NT2/D1 (cell line): ENCODE measurements at regions not wholly inside any gene's neighbourhood (a gene's known extent, or its start where the extent isn't known, plus 50 kb on each side); places are given as distances from the start of the nearest gene placed in this dataset.
A peak's percentile ranks its signal among the peaks of the same experiment; 100 is the strongest.

ENCODE experiments used
- DNase-seq: peaks from one replicate; pipeline ENCODE4 v3.0.0-alpha.2; 2011; ENCODE audit warnings: low read depth, low spot score
- H3K27me3 ChIP-seq: 2 replicates; pipeline ENCODE4 v1.6.0; 2011; ENCODE audit warnings: mild to moderate bottlenecking; ENCODE audit not compliant: insufficient read length, insufficient read depth
- H3K36me3 ChIP-seq: 2 replicates; pipeline ENCODE4 v1.6.1; 2011; ENCODE audit warnings: mild to moderate bottlenecking, low read length, mixed read lengths; ENCODE audit not compliant: insufficient read depth, insufficient read length
- H3K4me1 ChIP-seq: 2 replicates; pipeline ENCODE4 v1.5.1; 2011; ENCODE audit not compliant: insufficient read depth, insufficient read length
- H3K4me3 ChIP-seq: 2 replicates; pipeline ENCODE4 v1.5.1; 2011; ENCODE audit warnings: low read depth; ENCODE audit not compliant: insufficient read length
- H3K9ac ChIP-seq: 2 replicates; pipeline ENCODE4 v1.6.0; 2011; ENCODE audit warnings: low read depth; ENCODE audit not compliant: insufficient read length
- H3K9me3 ChIP-seq: 2 replicates; pipeline ENCODE4 v1.5.1; 2011; ENCODE audit warnings: mild to moderate bottlenecking, low read length; ENCODE audit not compliant: insufficient read depth
- SUZ12 ChIP-seq: IDR thresholded peaks from 2 replicates; pipeline ENCODE4 v1.6.1; 2011; ENCODE audit not compliant: insufficient read length, insufficient read depth; ENCODE audit errors: extremely low read depth
- YY1 ChIP-seq: IDR thresholded peaks from 2 replicates; pipeline ENCODE4 v1.6.1; 2011; ENCODE audit not compliant: insufficient read length, insufficient read depth
- ZNF274 ChIP-seq: IDR thresholded peaks from 2 replicates; pipeline ENCODE4 v1.6.1; 2011; ENCODE audit warnings: mild to moderate bottlenecking, low read depth, low read length

- Histone ChIP-seq H3K36me3 (no peaks in the 10 kb centered on the region), H3K4me1 (no peaks in the 10 kb centered on the region), H3K4me3 (no peak overlapping the region), H3K27me3 (no peaks in the 10 kb centered on the region), H3K9me3 (no peaks in the 10 kb centered on the region; the same call in 1 of the 2 replicates), H3K9ac (no peak overlapping the region)
- no peak for TF ChIP-seq YY1
- no peak for TF ChIP-seq SUZ12
- no peak for TF ChIP-seq ZNF274
- DNase-seq, result no peak
These were observed 212.5 kb downstream of the BMP7 start for GRCh38 chr20:57053793-57054552.

- Histone ChIP-seq H3K36me3 (no peaks in the 10 kb centered on the region), H3K9me3 (no peaks in the 10 kb centered on the region; the same call in 1 of the 2 replicates), H3K4me3 (no peak overlapping the region), H3K27me3 (no peaks in the 10 kb centered on the region), H3K4me1 (no peaks in the 10 kb centered on the region), H3K9ac (no peak overlapping the region)
- DNase-seq, result no peak
- TF ChIP-seq ZNF274, result no peak
- TF ChIP-seq YY1, result no peak
These were observed 211.1 kb downstream of the BMP7 start for GRCh38 chr20:57055345-57055744.

DNA sequence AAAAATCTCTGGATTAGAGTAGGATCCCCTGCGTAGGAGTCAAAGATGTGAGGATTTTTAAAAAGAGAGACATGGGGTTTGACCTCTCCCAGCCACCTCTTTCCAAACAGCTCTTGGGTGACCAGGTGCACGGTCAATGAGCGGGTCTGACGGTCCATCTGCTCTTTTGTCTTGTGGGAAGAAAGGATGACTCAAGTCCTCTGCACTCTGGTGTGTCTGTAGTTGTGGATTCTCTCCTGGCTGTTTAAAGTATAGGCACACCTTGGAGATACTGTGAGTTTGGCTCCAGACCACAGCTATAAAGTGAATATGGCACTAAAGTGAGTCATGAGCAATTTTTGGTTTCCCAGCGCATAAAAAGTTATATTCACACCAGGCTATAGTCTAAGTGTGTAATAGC is 209.8 kb downstream of the BMP7 start:
- no peaks in the 10 kb centered on the region for H3K36me3 ChIP-seq
- H3K9me3 ChIP-seq, result no peaks in the 10 kb centered on the region; the same call in 1 of the 2 replicates
- no peak for DNase-seq
- no peaks in the 10 kb centered on the region for H3K4me1 ChIP-seq
- no peak for TF ChIP-seq YY1
- TF ChIP-seq SUZ12, result no peak
- no peak for TF ChIP-seq ZNF274
- H3K9ac ChIP-seq, result no peak overlapping the region
- no peak overlapping the region for H3K4me3 ChIP-seq
- H3K27me3 ChIP-seq, result peaks cover 2% of the 10 kb centered on the region

- Histone ChIP-seq H3K27me3 (peaks cover 10% of the 10 kb centered on the region), H3K4me3 (no peak overlapping the region), H3K4me1 (no peaks in the 10 kb centered on the region), H3K9ac (no peak overlapping the region), H3K9me3 (no peaks in the 10 kb centered on the region), H3K36me3 (no peaks in the 10 kb centered on the region)
- TF ChIP-seq SUZ12, result no peak
- DNase-seq, result no peak
These were observed 207.3 kb downstream of the BMP7 start for GRCh38 chr20:57059055-57059596.

DNA sequence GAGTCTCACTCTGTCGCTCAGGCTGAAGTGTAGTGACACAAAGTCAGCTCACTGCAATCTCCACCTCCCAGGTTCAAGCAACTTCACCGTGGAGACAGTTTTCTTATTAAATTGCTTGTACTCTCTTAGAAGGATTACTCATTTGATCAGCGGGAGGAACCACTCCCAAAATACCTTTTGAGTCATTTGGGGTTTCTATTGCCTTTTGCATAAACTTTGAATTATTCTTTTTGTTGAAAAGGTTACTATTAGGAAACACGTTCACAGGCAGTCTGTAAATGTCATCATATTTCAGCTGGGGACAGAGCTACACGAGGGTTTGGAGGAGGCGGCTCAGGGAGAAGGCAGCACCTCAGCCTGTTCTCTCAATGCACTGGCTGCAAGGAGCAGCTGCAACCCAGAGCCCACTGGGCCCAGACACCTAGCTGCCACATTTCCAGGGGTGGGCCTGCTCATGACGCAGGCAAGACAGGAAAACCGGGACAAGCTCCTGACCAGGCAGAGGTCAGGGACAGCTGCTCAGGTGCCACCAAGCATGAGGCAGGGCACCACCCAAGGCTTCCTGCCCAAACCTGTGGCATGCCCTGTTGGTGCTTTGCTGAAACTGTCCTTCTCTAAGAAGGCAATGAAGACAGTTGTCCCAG is 205.9 kb downstream of the BMP7 start:
- DNase-seq, result no peak
- H3K9me3 ChIP-seq, result no peaks in the 10 kb centered on the region
- peaks cover 2% of the 10 kb centered on the region for H3K4me1 ChIP-seq
- peaks cover 10% of the 10 kb centered on the region for H3K27me3 ChIP-seq
- H3K9ac ChIP-seq, result no peak overlapping the region
- H3K4me3 ChIP-seq, result no peak overlapping the region
- TF ChIP-seq YY1 (no peak), ZNF274 (no peak), SUZ12 (no peak)
- H3K36me3 ChIP-seq, result no peaks in the 10 kb centered on the region

DNA sequence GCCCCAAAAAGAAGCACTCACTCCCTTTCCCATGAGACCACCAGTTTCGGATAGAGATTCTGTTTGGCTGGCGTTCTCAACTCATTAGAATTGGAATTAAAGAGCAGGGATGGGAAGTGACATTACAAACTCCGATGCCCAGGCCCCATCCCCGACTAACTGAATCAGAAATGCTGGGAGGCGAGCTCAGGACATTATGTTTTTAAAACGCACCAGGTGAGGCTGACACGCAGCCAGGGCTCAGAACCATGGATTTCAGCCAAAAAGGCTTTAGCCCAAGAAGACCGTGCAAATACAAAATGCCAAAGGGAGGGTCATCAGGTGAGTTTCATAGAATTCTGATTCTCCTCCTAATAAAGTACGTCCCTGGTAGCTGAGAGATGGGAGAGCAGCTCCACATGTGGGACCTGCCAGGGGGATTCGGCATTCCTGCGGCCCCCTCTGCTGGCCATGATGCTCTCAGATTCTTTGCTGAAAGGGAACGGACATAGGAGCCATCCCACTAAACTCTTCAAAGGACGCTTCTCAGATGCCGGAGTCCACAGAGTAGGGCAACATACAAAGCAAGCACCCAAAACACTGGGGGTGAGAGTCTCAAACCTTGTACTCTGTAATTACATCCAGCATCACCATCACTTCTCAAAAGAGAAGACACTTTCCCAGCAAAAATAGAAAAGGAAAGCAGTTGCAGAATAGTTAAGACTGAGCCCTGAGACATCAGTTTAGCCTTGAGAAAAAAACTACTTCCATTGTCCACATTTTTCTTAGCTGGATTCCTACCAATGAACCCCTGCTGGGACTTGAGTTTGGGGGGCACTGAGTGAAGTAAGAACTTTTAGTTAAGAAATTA is 205.2 kb downstream of the BMP7 start:
- no peaks in the 10 kb centered on the region for H3K36me3 ChIP-seq
- peaks cover 10% of the 10 kb centered on the region for H3K27me3 ChIP-seq
- no peak for TF ChIP-seq SUZ12
- TF ChIP-seq YY1, result no peak
- TF ChIP-seq ZNF274, result no peak
- DNase-seq, result peak; percentile 67
- H3K9me3 ChIP-seq, result no peaks in the 10 kb centered on the region
- H3K4me1 ChIP-seq, result peaks cover 5% of the 10 kb centered on the region
- no peak overlapping the region for H3K9ac ChIP-seq
- H3K4me3 ChIP-seq, result no peak overlapping the region

- Histone ChIP-seq H3K4me1 (peaks cover 13% of the 10 kb centered on the region), H3K36me3 (no peaks in the 10 kb centered on the region), H3K9me3 (no peaks in the 10 kb centered on the region), H3K9ac (no peak overlapping the region), H3K4me3 (no peak overlapping the region), H3K27me3 (peaks cover 10% of the 10 kb centered on the region)
- DNase-seq, result no peak
- TF ChIP-seq ZNF274, result no peak
- TF ChIP-seq YY1, result no peak
- TF ChIP-seq SUZ12, result no peak
These were observed 204.2 kb downstream of the BMP7 start for GRCh38 chr20:57062241-57062640.
